ENCODE measurements at regions not wholly inside any gene's neighbourhood (a gene's known extent, or its start where the extent isn't known, plus 50 kb on each side); places are given as distances from the start of the nearest gene placed in this dataset.

GRCh38 chr1:199675937-199676336, 351.6 kb upstream of the NR5A2 start:
- H3K27ac ChIP-seq = no peak overlapping the region
- H3K36me3 ChIP-seq = no peaks in the 10 kb centered on the region
- no peaks in the 10 kb centered on the region for H3K4me1 ChIP-seq (ENCODE audit: control insufficient read depth in 1 of 2, low read depth in 2 of 2)
- TF ChIP-seq CTCF (IDR thresholded peaks at IDR 0.05) = no peak
- no peak for DNase-seq (ENCODE audit: low spot score)
- H3K27me3 ChIP-seq (replicated peaks; ENCODE audit: insufficient read depth) = no peaks in the 10 kb centered on the region
- H3K9me3 ChIP-seq = no peaks in the 10 kb centered on the region
- no peak overlapping the region for H3K4me3 ChIP-seq
- ATAC-seq (ENCODE audit: insufficient number of reproducible peaks, low FRiP score, low read depth) = no peak

- no peaks in the 10 kb centered on the region for H3K9me3 ChIP-seq
- no peak overlapping the region for H3K4me3 ChIP-seq
- no peaks in the 10 kb centered on the region for H3K36me3 ChIP-seq
- no peaks in the 10 kb centered on the region for H3K4me1 ChIP-seq (ENCODE audit: control insufficient read depth in 1 of 2, low read depth in 2 of 2)
- ATAC-seq (ENCODE audit: insufficient number of reproducible peaks, low FRiP score, low read depth) = no peak
- H3K27me3 ChIP-seq (replicated peaks; ENCODE audit: insufficient read depth) = no peaks in the 10 kb centered on the region
- H3K27ac ChIP-seq = no peak overlapping the region
- no peak for DNase-seq (ENCODE audit: low spot score)
- no peak for TF ChIP-seq CTCF (IDR thresholded peaks at IDR 0.05)
Measured at GRCh38 chr1:199678771-199679170, 348.7 kb upstream of the NR5A2 start.

GRCh38 chr1:199682081-199682480, 345.4 kb upstream of the NR5A2 start:
- H3K9me3 ChIP-seq = no peaks in the 10 kb centered on the region
- no peak overlapping the region for H3K4me3 ChIP-seq
- no peak overlapping the region for H3K27ac ChIP-seq
- no peaks in the 10 kb centered on the region for H3K27me3 ChIP-seq (replicated peaks; ENCODE audit: insufficient read depth)
- H3K36me3 ChIP-seq = no peaks in the 10 kb centered on the region
- H3K4me1 ChIP-seq (ENCODE audit: control insufficient read depth in 1 of 2, low read depth in 2 of 2) = no peaks in the 10 kb centered on the region
- ATAC-seq (ENCODE audit: insufficient number of reproducible peaks, low FRiP score, low read depth) = no peak
- DNase-seq (ENCODE audit: low spot score) = no peak
- no peak for TF ChIP-seq CTCF (IDR thresholded peaks at IDR 0.05)

GRCh38 chr1:199684686-199685273, 342.7 kb upstream of the NR5A2 start:
- Histone ChIP-seq H3K36me3 (no peaks in the 10 kb centered on the region), H3K4me1 (ENCODE audit: control insufficient read depth in 1 of 2, low read depth in 2 of 2) (no peaks in the 10 kb centered on the region), H3K27ac (no peak overlapping the region), H3K27me3 (replicated peaks; ENCODE audit: insufficient read depth) (no peaks in the 10 kb centered on the region), H3K4me3 (no peak overlapping the region), H3K9me3 (no peaks in the 10 kb centered on the region)
- no peak for DNase-seq (ENCODE audit: low spot score)
- no peak for ATAC-seq (ENCODE audit: insufficient number of reproducible peaks, low FRiP score, low read depth)
- TF ChIP-seq CTCF (IDR thresholded peaks at IDR 0.05) = peak; percentile 32

- H3K27ac ChIP-seq = no peak overlapping the region
- no peaks in the 10 kb centered on the region for H3K9me3 ChIP-seq
- H3K4me3 ChIP-seq = no peak overlapping the region
- no peak for TF ChIP-seq CTCF (IDR thresholded peaks at IDR 0.05)
- H3K36me3 ChIP-seq = no peaks in the 10 kb centered on the region
- H3K27me3 ChIP-seq (replicated peaks; ENCODE audit: insufficient read depth) = no peaks in the 10 kb centered on the region
- DNase-seq (ENCODE audit: low spot score) = no peak
- ATAC-seq (ENCODE audit: insufficient number of reproducible peaks, low FRiP score, low read depth) = no peak
- no peaks in the 10 kb centered on the region for H3K4me1 ChIP-seq (ENCODE audit: control insufficient read depth in 1 of 2, low read depth in 2 of 2)
Measured at GRCh38 chr1:199685369-199685768, 342.1 kb upstream of the NR5A2 start.

Data from thoracic aorta (tissue), 2 donors.